ENCODE measurements at regions not wholly inside any gene's neighbourhood (a gene's known extent, or its start where the extent isn't known, plus 50 kb on each side); places are given as distances from the start of the nearest gene placed in this dataset.

DNA sequence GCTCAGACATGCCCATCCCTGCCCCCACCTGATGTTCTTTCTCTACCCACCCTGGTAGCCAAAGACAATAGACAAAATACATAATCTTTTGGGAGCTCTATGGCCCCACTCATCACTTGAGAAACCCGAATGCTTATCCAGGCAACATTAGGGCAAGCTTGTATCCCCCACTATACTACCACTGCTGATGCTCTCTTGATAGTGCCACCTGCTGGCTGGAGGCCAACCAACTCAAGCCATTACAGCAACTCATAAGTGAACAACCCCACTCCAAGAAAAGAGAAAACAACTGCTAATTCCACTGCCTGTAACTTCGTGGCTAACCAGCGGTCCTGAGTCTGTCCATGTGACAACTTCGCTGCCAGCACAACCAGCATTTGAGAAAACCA is 342.5 kb upstream of the TGFBR2 start:
- DNase-seq (ENCODE audit: low read depth), result no peak

GRCh38 chr3:30266524-30266923 is 339.9 kb upstream of the TGFBR2 start:
- no peak for DNase-seq (ENCODE audit: low read depth)

DNA sequence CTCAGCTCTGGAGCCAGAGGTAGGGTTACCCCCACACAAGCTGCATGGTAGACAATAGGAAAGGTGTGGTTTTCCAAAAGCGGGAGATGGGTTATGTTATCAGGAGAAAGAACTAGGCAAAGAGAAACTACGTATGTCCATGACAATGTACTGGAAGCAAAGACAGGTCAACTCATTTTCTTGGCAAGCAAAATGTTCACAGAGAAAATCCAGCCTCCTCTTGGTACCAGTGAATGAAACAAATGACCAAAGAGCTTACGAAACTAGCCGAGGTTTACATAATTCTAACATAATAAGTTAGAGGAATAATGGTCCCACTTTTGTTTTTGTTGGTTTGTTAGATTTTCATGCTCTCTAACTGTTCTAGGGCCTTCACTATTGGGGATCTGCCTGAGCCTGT is 338.1 kb upstream of the TGFBR2 start:
- no peak for DNase-seq (ENCODE audit: low read depth)

DNA sequence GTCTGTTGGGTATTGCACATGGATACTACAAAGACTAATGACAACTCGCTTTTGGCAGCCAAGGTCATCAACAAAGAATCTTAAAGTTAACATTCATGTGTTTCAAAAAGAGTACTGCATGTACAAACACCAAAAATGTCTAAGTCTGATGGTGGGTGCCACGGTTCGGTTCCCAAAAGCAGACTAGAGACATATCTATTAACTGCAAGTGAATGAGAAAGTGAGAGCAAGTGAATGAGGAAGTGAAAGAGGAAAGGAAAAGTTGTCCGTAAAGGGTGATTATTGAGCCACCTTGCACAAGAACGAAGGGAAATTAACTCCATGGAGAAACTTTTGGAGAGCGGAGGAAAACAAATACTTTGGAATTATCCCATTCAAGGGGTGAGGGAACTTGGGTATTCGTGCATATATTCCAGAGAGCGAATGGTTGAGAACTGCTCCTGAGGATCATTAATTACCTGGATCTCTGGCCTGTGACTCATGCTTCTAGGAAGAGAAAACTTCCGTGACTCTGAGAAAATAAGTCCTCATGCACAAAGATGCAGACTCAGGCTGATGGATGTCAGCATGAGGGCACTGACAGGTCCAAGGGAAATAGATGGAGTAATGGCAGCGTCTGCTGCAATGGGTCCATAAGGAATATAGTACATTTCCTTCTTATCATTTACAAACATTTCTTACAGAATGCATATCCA is 336.5 kb upstream of the TGFBR2 start:
- no peak for DNase-seq (ENCODE audit: low read depth)

DNA sequence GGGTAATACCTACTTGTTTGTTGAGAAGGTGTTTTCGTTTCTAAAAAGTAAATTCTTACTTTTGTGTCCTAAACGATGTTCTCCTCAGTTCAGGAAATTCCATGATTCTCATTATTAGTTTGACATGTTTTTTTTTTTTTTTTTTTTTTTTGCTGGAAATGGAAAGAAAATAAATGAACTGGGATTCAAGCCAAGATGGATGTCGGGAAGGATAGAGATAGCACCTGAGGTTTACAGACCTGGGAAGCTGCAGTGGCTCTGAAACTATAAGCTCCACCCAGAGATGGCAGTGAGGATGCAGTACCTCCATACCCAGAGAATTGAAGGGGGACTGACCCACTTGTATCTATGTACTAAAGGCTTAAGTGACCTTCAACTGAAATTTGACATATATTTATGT is 334.6 kb upstream of the TGFBR2 start:
- DNase-seq (ENCODE audit: low read depth), result no peak

DNA sequence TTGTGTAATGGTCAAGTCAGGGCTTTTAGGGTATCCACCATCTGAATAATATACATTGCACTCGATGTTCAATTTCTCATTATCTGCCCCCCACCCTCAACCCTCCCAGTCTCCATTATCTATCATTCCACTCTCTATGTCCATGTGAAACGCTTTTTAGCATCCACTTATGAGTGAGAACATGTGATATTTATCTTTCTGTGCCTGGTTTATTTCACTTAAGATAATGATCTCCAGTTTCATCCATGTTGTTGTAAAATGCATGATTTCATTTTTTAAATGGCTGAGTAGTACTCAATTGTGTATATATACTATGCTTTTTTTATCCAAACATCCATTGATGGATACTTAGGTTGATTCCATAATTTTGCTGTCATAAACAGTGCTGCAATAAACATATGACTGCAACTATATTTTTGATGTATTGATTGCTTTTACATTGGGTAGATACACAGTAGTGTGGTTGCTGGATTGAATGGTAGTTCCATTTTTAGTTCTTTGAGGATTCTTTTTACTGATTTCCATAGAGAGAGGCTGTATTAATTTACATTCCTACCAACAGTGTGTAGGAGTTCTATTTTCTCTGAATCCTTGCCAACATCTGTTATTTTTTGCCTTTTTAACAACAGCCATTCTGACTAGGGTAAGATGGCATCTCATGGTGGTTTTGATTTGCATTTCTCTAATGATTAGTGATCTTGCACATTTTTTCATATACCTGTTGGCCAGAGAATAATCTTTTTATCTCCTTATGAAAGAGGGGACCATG is 332.9 kb upstream of the TGFBR2 start:
- DNase-seq (ENCODE audit: low read depth), result no peak

GRCh38 chr3:30277494-30277893 is 328.9 kb upstream of the TGFBR2 start:
- DNase-seq (ENCODE audit: low read depth), result no peak

DNA sequence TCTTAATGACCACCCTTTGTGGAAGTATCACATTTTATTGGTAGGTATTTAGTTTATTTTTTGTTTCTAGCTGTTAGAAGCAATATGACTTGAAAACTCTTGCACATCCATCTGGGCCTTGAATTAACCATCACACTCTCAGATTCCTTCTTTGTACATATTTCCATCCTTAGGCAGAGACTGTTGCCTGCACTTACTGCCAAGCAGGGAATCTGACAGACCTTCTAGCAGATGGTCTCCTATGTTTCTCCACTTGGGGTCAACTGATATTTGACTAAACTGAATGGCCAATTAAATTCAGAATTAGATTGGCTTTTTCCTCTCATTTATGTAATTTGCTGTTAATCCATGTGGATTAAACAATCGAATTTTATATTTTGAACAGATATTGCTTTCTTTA is 324.9 kb upstream of the TGFBR2 start:
- no peak for DNase-seq (ENCODE audit: low read depth)

GRCh38 chr3:30282154-30282696 is 324.2 kb upstream of the TGFBR2 start:
- DNase-seq (ENCODE audit: low read depth), result peak; percentile 95

GRCh38 chr3:30285188-30286006 is 321.0 kb upstream of the TGFBR2 start:
- DNase-seq (ENCODE audit: low read depth), result no peak

- DNase-seq (ENCODE audit: low read depth), result peak; percentile 91
Measured at GRCh38 chr3:30286007-30286669, 320.3 kb upstream of the TGFBR2 start.

DNA sequence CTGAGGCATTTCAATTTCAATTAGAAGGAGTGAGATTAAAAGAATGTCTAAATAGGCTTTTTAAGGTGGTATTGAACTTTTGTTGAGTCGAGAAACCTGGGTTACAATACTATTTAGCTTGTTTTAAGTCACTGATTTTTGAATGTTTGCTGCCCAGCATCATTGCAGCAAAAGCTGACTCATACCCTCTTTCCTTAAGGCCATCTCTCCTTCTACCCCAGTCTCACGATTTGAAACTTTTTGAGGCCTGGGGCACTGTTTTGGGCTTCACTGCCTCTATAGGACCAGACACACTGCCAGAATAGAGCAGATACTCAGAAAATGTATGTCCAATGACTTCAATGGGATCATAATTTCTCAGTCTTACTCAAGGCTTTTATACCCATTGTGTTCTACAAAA is 319.6 kb upstream of the TGFBR2 start:
- peak; percentile 69 for DNase-seq (ENCODE audit: low read depth)

DNA sequence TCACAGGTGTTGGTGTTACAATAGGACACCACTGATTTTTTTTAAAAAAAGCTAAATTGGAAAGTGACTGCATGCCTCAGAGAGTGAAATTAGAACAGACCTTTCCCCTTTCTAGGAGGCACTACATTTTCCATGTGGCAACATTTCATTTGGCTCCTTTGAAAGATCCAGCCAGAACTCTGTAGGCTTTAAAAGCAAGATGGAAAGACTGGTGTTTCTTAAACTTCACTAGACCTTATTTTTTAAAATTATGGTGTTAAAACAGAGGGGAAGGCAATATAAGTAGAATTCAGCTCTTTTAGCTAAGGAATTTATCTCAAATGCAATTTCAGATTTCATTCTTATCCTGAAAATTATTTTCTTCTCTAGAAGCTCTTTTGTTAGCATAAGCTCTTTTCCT is 317.6 kb upstream of the TGFBR2 start:
- no peak for DNase-seq (ENCODE audit: low read depth)

DNA sequence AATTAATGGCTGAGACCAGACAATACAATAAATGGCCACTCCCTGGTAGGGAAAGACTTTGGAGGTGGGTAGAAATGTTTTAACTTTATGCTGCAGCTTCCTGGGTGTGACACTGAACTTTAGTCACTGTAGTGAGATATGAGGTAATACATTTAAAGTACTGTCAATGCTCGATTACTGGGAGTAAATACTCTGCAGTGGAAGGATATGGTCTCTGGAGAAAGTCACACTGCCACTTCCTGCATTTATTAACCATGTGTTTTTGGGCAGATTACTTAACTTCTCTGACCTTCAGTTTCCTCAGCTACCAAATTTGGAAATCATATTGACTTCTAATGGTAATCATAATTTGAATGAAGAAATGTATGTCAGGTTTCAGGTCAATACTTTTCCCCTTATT is 317.1 kb upstream of the TGFBR2 start:
- peak; percentile 46 for DNase-seq (ENCODE audit: low read depth)

- no peak for DNase-seq (ENCODE audit: low read depth)
Measured at GRCh38 chr3:30289766-30290165, 316.6 kb upstream of the TGFBR2 start.

GRCh38 chr3:30290479-30290878 is 315.9 kb upstream of the TGFBR2 start:
- DNase-seq (ENCODE audit: low read depth), result no peak

DNA sequence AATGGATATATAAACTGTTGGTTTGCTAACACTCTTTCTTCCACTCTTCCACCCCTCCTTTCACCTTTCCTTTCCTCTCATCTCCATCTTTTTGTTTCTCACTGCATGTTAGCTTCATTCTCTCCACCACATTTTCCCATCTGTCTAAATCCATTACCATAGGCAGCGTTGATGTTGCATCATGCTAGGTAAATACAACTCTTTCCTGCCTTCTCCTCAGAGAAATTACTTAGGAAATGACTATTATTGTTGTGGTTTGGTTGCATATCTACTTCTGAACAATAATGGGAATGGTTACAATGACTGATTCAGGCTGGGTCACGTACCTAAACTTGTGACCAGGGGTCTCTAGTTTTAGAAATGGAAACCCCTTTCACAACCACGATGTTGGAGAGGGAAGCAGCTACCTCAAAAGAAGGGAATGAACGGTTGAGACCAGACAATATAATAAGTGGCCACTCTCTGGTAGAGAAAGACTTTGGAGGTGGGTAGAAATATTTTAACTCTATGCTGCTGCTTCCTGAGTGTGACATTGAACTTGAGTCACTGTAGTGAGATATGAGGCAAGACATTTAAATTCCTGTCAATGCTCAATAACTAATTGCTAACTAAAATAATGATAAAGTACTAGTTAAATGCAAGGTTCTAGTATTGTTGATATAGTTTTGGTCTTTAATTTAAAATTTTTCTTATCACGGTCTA is 314.1 kb upstream of the TGFBR2 start:
- peak; percentile 83 for DNase-seq (ENCODE audit: low read depth)

DNA sequence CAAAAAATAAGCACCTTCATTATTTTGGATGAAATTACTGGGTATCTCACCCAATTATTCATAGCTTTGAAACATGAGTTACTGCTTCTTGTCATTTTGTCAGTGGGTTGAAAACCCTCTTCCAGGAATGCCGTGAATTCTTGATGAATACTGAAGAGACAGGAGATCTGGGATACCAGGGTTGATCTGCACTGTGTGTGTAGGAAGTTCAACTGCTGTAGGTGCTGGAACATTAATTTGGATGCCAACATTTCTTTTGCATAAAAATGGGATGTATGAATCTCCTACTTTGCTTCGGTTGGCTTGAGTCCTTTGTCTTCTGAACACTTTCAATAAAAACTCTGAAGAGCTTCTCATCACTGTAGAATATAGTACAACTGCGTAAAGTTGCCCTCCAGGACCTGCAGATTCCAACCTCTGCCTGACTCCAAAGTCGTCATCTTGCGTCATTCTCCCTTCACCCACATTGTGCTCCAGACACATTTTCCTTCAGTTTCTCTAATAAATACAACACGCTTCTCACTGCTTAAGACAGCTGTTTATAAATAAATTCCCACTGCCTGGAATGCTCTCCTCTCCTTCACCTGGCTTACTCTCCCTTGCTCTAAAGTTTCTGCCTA is 312.7 kb upstream of the TGFBR2 start:
- no peak for DNase-seq (ENCODE audit: low read depth)

DNA sequence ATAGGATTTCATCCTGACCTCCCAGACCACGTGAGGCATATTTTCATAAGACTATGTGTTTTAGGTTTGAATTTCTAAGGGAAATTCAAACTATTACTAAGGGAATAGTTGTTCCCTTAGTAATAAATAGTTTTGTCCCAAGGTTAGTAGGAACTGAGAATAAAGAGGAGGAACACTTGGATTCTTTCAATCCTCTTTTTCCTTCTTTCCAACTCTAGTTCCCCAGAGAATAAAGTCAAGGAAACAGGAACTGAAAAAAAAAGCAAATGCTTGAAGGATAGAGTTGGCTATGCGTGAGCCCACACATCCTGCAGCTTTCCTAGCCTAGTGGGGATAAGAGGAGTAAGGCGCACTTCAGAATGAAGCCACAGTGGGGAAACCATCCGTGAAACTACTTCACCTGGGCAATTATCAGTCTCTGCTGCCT is 312.1 kb upstream of the TGFBR2 start:
- DNase-seq (ENCODE audit: low read depth), result peak; percentile 21

DNA sequence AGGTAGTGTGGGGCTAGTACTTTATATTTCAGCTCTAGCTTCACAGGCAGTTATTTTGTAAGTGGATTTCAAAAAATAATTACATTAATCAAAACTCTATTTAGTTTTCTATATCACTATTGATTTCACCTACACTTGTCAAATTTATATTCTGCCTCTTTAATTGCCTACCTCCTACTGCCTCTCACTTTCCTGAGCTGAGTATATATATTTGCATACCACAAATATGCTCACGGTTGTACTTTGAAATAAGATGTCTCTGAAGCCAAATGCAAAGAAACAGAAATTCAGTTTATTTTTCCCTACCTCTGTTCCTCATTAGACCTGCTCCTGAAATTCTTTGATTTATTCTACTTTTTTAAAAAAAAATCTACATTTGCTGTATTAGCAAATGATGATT is 309.3 kb upstream of the TGFBR2 start:
- no peak for DNase-seq (ENCODE audit: low read depth)
